ENCODE measurements at regions not wholly inside any gene's neighbourhood (a gene's known extent, or its start where the extent isn't known, plus 50 kb on each side); places are given as distances from the start of the nearest gene placed in this dataset.

- TF ChIP-seq CTCF (IDR thresholded peaks at IDR 0.05; ENCODE audit: borderline replicate concordance, extremely low read depth, low read length, poor library complexity, severe bottlenecking): no peak
- no peak for TF ChIP-seq EZH2 (IDR thresholded peaks at IDR 0.05; ENCODE audit: borderline replicate concordance, low read depth, low read length, severe bottlenecking)
These were observed 303.4 kb upstream of the EXOC2 start for GRCh38 chr6:996271-996852.

Data from DND-41 (cell line).